NOMO-1 treated with dmso at 0.1 percent for 144 hours (cell line): ENCODE measurements at regions not wholly inside any gene's neighbourhood (a gene's known extent, or its start where the extent isn't known, plus 50 kb on each side); places are given as distances from the start of the nearest gene placed in this dataset.

ENCODE experiments used
- DNase-seq: peaks from one replicate; lab custom pipeline; 2025; ENCODE audit not compliant: unreplicated experiment; lab: John Stamatoyannopoulos, UW

DNA sequence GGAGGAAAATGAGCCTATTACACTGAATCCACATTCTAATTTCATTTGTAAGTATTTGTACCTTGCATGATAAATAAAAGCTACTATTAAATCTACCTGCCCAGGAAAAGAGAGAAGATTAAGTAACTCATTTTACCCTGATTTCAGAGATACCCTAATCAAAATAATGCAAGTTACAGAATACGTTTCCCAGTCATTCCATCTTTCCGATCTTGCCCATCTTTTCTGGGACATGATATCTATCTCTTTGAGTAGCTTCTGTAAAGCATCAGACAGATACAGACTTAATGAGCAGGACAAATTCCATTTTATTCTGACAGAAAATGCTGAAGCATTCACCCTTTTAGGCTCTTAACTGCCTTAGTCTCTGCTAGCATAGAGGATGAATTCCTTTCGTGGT lies 56.6 kb downstream of the SPRY2 start:
- no peak for DNase-seq

- DNase-seq = no peak
Measured at GRCh38 chr13:80278706-80279105, 62.2 kb downstream of the SPRY2 start.

- DNase-seq = peak; percentile 12
Measured at GRCh38 chr13:80276371-80277289, 64.3 kb downstream of the SPRY2 start.

- DNase-seq = no peak
Measured at GRCh38 chr13:80274643-80275042, 66.3 kb downstream of the SPRY2 start.

GRCh38 chr13:80273718-80274117 lies 67.2 kb downstream of the SPRY2 start:
- no peak for DNase-seq

DNA sequence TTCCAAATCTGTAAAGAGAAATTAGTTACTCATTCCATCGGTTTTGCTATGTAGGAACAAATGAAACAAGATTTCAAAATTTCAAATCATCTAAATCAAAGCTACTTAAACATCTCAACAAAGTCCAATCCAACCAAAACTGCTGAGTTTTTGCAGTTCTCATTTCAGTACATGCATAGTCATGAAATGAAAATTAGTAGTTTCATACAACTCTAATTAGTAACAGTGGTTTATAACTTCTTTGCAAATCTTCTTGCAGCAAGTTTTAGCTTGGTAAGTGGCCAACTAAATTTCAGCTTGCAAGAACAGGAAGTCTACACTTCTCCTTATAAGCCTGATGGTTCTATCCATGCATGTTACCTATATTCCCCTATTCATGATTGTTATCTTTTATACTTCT lies 75.6 kb downstream of the SPRY2 start:
- DNase-seq = no peak

GRCh38 chr13:80263745-80264513 lies 77.0 kb downstream of the SPRY2 start:
- no peak for DNase-seq

DNA sequence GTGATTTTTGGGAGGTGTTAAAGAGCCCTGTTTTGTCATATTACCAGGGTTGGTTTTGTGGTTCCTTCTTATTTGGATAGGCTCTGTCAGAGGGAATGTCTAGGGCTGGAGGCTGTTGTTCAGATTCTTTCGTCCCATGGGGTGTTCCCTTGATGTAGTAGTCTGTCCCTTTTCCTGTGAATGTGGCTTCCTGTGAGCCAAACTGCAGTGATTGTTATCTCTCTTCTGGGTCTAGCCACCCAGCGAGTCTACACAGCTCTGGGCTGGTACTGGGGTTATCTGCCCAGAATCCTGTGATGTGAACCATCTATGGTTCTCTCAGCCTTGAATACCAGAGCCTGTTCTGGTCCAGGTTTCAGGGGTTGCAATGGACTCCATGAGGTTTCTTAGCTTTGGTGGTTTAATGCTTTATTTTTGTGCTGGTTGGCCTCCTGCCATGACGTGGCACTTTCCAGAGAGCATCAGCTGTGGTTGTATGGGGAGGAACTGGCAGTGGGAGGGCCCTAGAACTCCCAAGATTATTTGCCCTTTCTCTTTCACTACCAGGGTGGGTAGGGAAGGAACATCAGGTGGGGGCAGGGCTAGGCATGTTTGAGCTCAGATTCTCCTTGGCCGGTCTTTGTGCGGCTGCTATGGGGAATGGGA lies 78.8 kb downstream of the SPRY2 start:
- no peak for DNase-seq

DNA sequence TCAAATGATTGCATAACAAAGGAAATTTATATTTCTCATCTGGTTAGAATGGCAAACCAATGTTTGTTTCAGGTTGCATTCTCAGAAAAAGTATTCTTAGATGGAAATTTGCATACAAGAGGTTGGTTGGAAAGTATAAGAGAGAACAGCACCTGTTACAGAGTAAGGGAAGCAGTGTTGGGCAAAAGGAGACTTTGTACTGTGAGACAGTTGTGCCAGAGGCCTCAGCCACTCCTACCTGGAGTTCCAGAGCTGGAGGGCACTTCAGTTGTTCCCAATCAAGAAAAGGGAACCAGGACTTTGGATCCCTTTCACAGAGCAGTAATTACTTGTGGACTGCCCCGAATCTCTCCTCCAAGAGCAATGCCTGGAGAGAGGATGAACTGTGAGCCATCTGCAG lies 81.8 kb downstream of the SPRY2 start:
- DNase-seq = no peak

- no peak for DNase-seq
Measured at GRCh38 chr13:80256352-80256932, 84.5 kb downstream of the SPRY2 start.

DNA sequence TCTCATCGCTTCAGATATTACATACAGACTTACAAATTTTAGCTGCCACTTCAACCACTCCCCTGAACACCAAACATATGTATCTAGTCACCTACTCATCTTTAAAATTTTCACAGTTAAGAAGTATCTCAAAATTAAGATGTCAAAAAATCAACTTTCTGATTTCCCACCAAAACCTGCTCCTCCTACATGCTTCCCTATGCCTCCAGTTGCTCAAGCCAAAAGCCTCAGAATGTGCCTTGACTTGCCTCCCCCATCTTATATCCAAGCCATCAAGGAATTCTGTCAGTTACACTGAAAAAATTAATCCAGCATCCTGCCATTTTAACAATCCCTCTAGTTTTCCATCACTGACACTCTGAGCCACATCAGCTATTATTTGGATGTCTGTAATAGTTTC lies 85.0 kb downstream of the SPRY2 start:
- no peak for DNase-seq

GRCh38 chr13:80251403-80251802 lies 89.5 kb downstream of the SPRY2 start:
- DNase-seq = no peak

- DNase-seq = no peak
Measured at GRCh38 chr13:80250213-80250810, 90.6 kb downstream of the SPRY2 start.

GRCh38 chr13:80249516-80250212 lies 91.3 kb downstream of the SPRY2 start:
- DNase-seq = no peak

GRCh38 chr13:80245162-80245733 lies 95.7 kb downstream of the SPRY2 start:
- no peak for DNase-seq

- no peak for DNase-seq
Measured at GRCh38 chr13:80244574-80244973, 96.4 kb downstream of the SPRY2 start.

DNA sequence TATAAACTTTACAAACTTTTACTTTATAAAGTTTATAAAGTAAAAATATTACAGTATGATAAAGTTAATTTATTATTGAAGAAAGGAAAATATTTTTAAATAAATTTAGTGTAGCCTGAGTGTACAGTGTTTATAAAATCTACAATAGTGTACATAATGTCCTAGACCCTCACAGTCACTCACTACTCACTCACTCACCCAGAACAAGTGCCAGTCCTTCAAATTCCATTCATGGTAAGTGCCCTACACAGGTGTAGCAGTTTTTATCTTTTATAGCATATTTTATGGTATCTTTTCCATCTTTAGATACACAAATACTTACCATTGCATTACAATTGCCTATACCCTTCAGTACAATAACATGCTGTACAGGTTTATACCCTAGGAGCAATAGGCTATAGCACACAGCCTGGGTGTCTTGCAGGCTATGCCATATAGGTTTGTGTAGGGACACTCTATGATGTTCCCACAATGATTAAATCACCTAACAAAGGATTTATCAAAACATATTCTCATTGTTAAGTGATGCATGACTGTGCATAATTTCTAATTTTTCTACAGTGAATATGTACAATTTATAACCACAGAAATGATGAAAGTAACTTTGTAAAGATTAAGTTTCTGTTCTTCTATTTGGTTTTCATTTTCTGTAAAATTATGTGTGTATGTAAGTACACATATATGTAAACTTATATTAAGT lies 98.0 kb downstream of the SPRY2 start:
- no peak for DNase-seq

DNA sequence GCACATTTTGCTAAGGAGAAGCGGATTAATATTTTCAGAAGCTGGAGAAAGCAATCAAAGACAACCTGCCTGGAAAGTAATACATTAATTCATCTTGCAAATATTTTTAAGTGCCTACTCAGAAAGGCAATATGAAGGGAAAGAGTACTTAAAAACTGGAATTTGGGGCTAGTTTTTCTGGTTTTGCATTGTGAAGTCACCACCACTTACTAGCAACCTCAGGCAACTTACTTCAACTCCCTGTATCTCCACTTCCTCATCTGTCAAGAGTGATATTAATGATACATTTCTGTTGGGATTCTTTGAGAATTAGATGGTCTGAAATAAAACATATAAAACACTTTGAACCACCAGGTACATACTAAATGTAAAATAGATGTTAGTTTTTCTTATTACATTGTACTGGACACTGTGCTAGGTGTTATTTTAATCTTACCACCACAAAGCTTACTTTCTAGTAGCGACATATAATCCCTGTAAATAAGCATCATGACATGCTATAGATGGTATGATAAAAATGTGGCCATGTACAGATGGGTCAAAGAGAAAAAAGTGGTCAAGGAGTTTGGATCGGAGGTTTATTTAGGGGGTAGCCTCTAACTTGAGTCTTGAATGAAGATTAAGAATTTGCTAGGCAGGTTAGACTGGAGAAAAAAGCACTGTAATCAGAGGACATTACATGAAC lies 101.2 kb downstream of the SPRY2 start:
- DNase-seq = peak; percentile 34

GRCh38 chr13:80239116-80239515 lies 101.8 kb downstream of the SPRY2 start:
- no peak for DNase-seq
